HepG2 (cell line): ENCODE measurements at regions not wholly inside any gene's neighbourhood (a gene's known extent, or its start where the extent isn't known, plus 50 kb on each side); places are given as distances from the start of the nearest gene placed in this dataset.

Experiments used
- ATAC-seq: fragments of 200-7000 bp; cut with Tn5 transposase; 3 replicates; pipeline ENCODE4 v1.9.1; 2020; ENCODE audit warnings: mild to moderate bottlenecking, moderate library complexity
- BruUV-seq: library from RNA; stranded (reverse); fragments of 400-500 nt; replicated peaks from 2 replicates; lab custom pipeline; 2021; lab: Mats Ljungman, UMichigan
- CTCF ChIA-PET: fragments of 300-600 bp; formaldehyde crosslinking; extraction: SDS; loops from one replicate; lab custom pipeline; 2021; ENCODE audit warnings: low total read pairs, inconsistent platforms, low intra/inter-chr PET ratio; lab: Yijun Ruan, JAX
- POLR2A ChIA-PET: fragments of 350-600 bp; sonication (Branson Sonifier 250); formaldehyde crosslinking; loops from one replicate; lab custom pipeline; 2020; ENCODE audit warnings: antibody characterized with exemption, inconsistent platforms; lab: Yijun Ruan, JAX
- DNase-seq: peaks from one replicate; pipeline ENCODE4 v3.0.0-alpha.2; 2015; ENCODE audit warnings: low spot score
- FAIRE-seq: peaks from 3 replicates; lab custom pipeline; 2011; peaks lifted over from hg19 to GRCh38; lab: Jason Lieb, UNC
- H2AFZ ChIP-seq: one replicate; pipeline ENCODE4 v1.6.1; 2011; ENCODE audit warnings: low read length, inconsistent platforms
- H3K27ac ChIP-seq: fragments of 300-600 bp; 3 replicates; pipeline ENCODE4 v1.8.0; 2011; ENCODE audit warnings: mixed run types, mild to moderate bottlenecking, mixed read lengths, low read length, inconsistent platforms; ENCODE audit not compliant: insufficient read depth; ENCODE audit errors: extremely low read length
- H3K27me3 ChIP-seq, 2 experiments: fragments of 200-600 bp in 1 of 2; 2 replicates in 1 of 2; 3 replicates in 1 of 2; pipeline versions ENCODE4 v1.6.0 to v1.8.0; 2011; ENCODE audit warnings: low read length in 2 of 2, mild to moderate bottlenecking in 2 of 2, moderate library complexity in 2 of 2, inconsistent platforms in 1 of 2; ENCODE audit not compliant: insufficient read depth in 2 of 2, control insufficient read depth in 1 of 2
- H3K36me3 ChIP-seq, 2 experiments: fragments of 200-600 bp in 1 of 2; replicated peaks in 1 of 2; 2 replicates in 1 of 2; 3 replicates in 1 of 2; pipeline versions ENCODE4 v1.5.1 to v1.8.0; 2011; ENCODE audit warnings: low read length in 2 of 2, inconsistent platforms in 1 of 2; ENCODE audit not compliant: insufficient read depth in 2 of 2, control insufficient read depth in 1 of 2
- H3K4me1 ChIP-seq: 2 replicates; pipeline ENCODE4 v1.5.1; 2012; ENCODE audit warnings: low read length, inconsistent platforms; ENCODE audit not compliant: insufficient read depth
- H3K4me2 ChIP-seq: 2 replicates; pipeline ENCODE4 v1.6.0; 2011; ENCODE audit warnings: low read depth, low read length, inconsistent platforms
- H3K4me3 ChIP-seq, 3 experiments: fragments of 200-600 bp in 1 of 3; sonication (generic), shearing (Covaris generic) in 1 of 3; replicated peaks in 1 of 3; 2 replicates each; pipeline ENCODE4 v1.5.1; 2011 to 2016; ENCODE audit warnings: low read length in 3 of 3, inconsistent platforms in 2 of 3, low read depth in 2 of 3, mild to moderate bottlenecking in 2 of 3, control low read depth in 1 of 3, mixed read lengths in 1 of 3; ENCODE audit not compliant: insufficient read depth in 1 of 3
- H3K79me2 ChIP-seq: one replicate; pipeline ENCODE4 v1.6.1; 2011; ENCODE audit warnings: low read length, inconsistent platforms; ENCODE audit not compliant: insufficient read depth
- H3K9ac ChIP-seq: 2 replicates; pipeline ENCODE4 v1.6.0; 2011; ENCODE audit warnings: mild to moderate bottlenecking, low read depth, low read length, inconsistent platforms; ENCODE audit not compliant: insufficient read depth
- H3K9me3 ChIP-seq: 2 replicates; pipeline ENCODE4 v1.5.1; 2012; ENCODE audit warnings: mild to moderate bottlenecking, low read length
- H4K20me1 ChIP-seq: 2 replicates; pipeline ENCODE4 v1.6.0; 2011; ENCODE audit warnings: inconsistent platforms, mild to moderate bottlenecking, low read length, moderate library complexity; ENCODE audit not compliant: insufficient read depth
- KLF11 ChIP-seq: IDR thresholded peaks from 2 replicates; pipeline ENCODE4 v1.6.1; 2016; ENCODE audit warnings: missing compliant biosample characterization
- NPAS2 ChIP-seq: sonication (generic); formaldehyde crosslinking; IDR thresholded peaks from 2 replicates; pipeline ENCODE4 v1.8.0; 2022; ENCODE audit warnings: mild to moderate bottlenecking, missing genetic modification reagents, borderline replicate concordance
- RAD21 ChIP-seq: fragments of 450-650 bp; formaldehyde crosslinking; IDR thresholded peaks from 2 replicates; pipeline ENCODE4 v1.5.0; 2020; ENCODE audit warnings: mild to moderate bottlenecking
- RORA ChIP-seq: sonication (generic); formaldehyde crosslinking; IDR thresholded peaks from 2 replicates; pipeline ENCODE4 v1.5.0; 2020; ENCODE audit warnings: mild to moderate bottlenecking, missing genetic modification reagents, moderate library complexity
- ZC3H4 ChIP-seq: sonication (generic); formaldehyde crosslinking; IDR thresholded peaks from 2 replicates; pipeline ENCODE4 v1.4.0; 2020; ENCODE audit warnings: missing genetic modification reagents, borderline replicate concordance
- ZFYVE20 ChIP-seq: sonication (generic); formaldehyde crosslinking; IDR thresholded peaks from 2 replicates; pipeline ENCODE4 v1.8.0; 2023; ENCODE audit warnings: low read depth, mild to moderate bottlenecking, moderate library complexity, missing genetic modification reagents, borderline replicate concordance
- ZNF30 ChIP-seq: sonication (generic); formaldehyde crosslinking; IDR thresholded peaks from 2 replicates; pipeline ENCODE4 v1.5.0; 2020; ENCODE audit warnings: mild to moderate bottlenecking, missing genetic modification reagents
- ZNF335 ChIP-seq: sonication (generic); formaldehyde crosslinking; IDR thresholded peaks from 2 replicates; pipeline ENCODE4 v1.4.0; 2020; ENCODE audit warnings: missing genetic modification reagents
- ZNF350 ChIP-seq: sonication (generic); formaldehyde crosslinking; IDR thresholded peaks from 2 replicates; pipeline ENCODE4 v1.4.0; 2020; ENCODE audit warnings: mild to moderate bottlenecking, low read depth, missing genetic modification reagents, borderline replicate concordance
- ZNF564 ChIP-seq: sonication (generic); formaldehyde crosslinking; IDR thresholded peaks from 2 replicates; pipeline ENCODE4 v1.8.1; 2023; ENCODE audit warnings: mild to moderate bottlenecking, missing genetic modification reagents
- ZNF570 ChIP-seq: sonication (generic); formaldehyde crosslinking; IDR thresholded peaks from 2 replicates; pipeline ENCODE4 v1.4.0; 2020; ENCODE audit warnings: mild to moderate bottlenecking, missing genetic modification reagents, borderline replicate concordance
- ZNF660 ChIP-seq: sonication (generic); formaldehyde crosslinking; IDR thresholded peaks from 2 replicates; pipeline ENCODE4 v1.5.1; 2020; ENCODE audit warnings: mild to moderate bottlenecking, low read depth, missing genetic modification reagents, borderline replicate concordance
- WGBS: methylation state at CpG from one replicate; pipeline ENCODE4 v1.1.6; 2017; ENCODE audit warnings: low lambda C conversion rate; 5-methylcytosine and 5-hydroxymethylcytosine counted together
- in situ Hi-C: cut with HindIII; loops from 2 replicates; pipeline ENCODE4 v1.10.0; 2017; ENCODE audit warnings: low pct_unique_long_range_greater_than_20kb; ENCODE audit not compliant: extremely low pct_ligation_motif_present
- intact Hi-C: fragments of 100-400 bp; cut with micrococcal nuclease; formaldehyde crosslinking; loops from one replicate; pipeline ENCODE4 v1.10.0; 2022; ENCODE audit not compliant: unreplicated experiment
- TF ChIP-seq, protein P1 (sequence below): sonication (generic); formaldehyde crosslinking; IDR thresholded peaks from 2 replicates; pipeline ENCODE4 v1.4.0; 2020; ENCODE audit warnings: missing genetic modification reagents
- TF ChIP-seq, protein P2 (sequence below): sonication (generic); formaldehyde crosslinking; IDR thresholded peaks from 2 replicates; pipeline ENCODE4 v1.8.1; 2022; ENCODE audit warnings: low read depth, mild to moderate bottlenecking, missing genetic modification reagents
- TF ChIP-seq, protein P3 (sequence below): sonication (generic); formaldehyde crosslinking; IDR thresholded peaks from 2 replicates; pipeline ENCODE4 v1.4.0; 2020; ENCODE audit warnings: mild to moderate bottlenecking, missing genetic modification reagents
- TF ChIP-seq, protein P4 (sequence below): sonication (generic); formaldehyde crosslinking; IDR thresholded peaks from 2 replicates; pipeline ENCODE4 v1.8.1; 2023; ENCODE audit warnings: mild to moderate bottlenecking, missing genetic modification reagents, borderline replicate concordance

DNA sequence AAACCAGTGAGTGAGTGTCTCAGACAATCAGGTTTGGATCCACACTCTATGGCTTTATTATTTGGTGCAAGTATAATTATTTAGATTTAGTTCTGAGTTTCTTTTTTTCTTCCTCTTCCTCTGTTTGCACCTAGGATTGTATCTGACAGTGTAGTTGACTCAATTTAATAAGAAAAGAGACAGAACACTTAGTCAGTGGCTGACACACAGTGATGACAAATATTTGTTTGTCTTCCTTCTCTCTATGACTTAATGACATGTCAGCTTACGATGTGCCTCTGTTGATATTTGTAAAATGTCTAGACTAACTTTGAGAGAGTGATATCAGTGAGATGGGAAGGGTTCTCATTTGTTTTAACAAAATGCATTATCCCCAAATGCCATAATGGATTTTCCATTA lies 129.5 kb upstream of the SLC10A2 start:
- no peaks in the 10 kb centered on the region for H3K9me3 ChIP-seq
- H3K79me2 ChIP-seq: no peaks in the 10 kb centered on the region
- in situ Hi-C loops (no loop called here), intact Hi-C loops (no loop called here)
- FAIRE-seq (no peak), DNase-seq (no peak), ATAC-seq (no peak)
- H3K36me3 ChIP-seq: no peaks in the 10 kb centered on the region
- POLR2A ChIA-PET: no interaction called here
- H3K4me1 ChIP-seq: peaks cover 17% of the 10 kb centered on the region
- CTCF ChIA-PET: no interaction called here
- no peak overlapping the region for H2AFZ ChIP-seq
- no peak overlapping the region for H3K27ac ChIP-seq
- no peaks in the 10 kb centered on the region for H4K20me1 ChIP-seq
- H3K27me3 ChIP-seq: no peaks in the 10 kb centered on the region
- H3K4me3 ChIP-seq: no peak overlapping the region
- 3% methylated on average over 1 of the region's 1 CpG for WGBS
- BruUV-seq: no TSS peak
- H3K9ac ChIP-seq: no peak overlapping the region
- H3K4me2 ChIP-seq: no peak overlapping the region
- no peak for TF ChIP-seq NPAS2 (CRISPR knock-in tag)
- no peak for TF ChIP-seq ZFYVE20
- TF ChIP-seq, protein P1, sequence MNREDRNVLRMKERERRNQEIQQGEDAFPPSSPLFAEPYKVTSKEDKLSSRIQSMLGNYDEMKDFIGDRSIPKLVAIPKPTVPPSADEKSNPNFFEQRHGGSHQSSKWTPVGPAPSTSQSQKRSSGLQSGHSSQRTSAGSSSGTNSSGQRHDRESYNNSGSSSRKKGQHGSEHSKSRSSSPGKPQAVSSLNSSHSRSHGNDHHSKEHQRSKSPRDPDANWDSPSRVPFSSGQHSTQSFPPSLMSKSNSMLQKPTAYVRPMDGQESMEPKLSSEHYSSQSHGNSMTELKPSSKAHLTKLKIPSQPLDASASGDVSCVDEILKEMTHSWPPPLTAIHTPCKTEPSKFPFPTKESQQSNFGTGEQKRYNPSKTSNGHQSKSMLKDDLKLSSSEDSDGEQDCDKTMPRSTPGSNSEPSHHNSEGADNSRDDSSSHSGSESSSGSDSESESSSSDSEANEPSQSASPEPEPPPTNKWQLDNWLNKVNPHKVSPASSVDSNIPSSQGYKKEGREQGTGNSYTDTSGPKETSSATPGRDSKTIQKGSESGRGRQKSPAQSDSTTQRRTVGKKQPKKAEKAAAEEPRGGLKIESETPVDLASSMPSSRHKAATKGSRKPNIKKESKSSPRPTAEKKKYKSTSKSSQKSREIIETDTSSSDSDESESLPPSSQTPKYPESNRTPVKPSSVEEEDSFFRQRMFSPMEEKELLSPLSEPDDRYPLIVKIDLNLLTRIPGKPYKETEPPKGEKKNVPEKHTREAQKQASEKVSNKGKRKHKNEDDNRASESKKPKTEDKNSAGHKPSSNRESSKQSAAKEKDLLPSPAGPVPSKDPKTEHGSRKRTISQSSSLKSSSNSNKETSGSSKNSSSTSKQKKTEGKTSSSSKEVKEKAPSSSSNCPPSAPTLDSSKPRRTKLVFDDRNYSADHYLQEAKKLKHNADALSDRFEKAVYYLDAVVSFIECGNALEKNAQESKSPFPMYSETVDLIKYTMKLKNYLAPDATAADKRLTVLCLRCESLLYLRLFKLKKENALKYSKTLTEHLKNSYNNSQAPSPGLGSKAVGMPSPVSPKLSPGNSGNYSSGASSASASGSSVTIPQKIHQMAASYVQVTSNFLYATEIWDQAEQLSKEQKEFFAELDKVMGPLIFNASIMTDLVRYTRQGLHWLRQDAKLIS (CRISPR knock-in tag): no peak
- TF ChIP-seq RAD21 (CRISPR knock-in tag): no peak
- no peak for TF ChIP-seq ZNF570 (CRISPR knock-in tag)
- TF ChIP-seq ZNF350: no peak
- TF ChIP-seq ZNF660 (CRISPR knock-in tag): no peak
- TF ChIP-seq, protein P2, sequence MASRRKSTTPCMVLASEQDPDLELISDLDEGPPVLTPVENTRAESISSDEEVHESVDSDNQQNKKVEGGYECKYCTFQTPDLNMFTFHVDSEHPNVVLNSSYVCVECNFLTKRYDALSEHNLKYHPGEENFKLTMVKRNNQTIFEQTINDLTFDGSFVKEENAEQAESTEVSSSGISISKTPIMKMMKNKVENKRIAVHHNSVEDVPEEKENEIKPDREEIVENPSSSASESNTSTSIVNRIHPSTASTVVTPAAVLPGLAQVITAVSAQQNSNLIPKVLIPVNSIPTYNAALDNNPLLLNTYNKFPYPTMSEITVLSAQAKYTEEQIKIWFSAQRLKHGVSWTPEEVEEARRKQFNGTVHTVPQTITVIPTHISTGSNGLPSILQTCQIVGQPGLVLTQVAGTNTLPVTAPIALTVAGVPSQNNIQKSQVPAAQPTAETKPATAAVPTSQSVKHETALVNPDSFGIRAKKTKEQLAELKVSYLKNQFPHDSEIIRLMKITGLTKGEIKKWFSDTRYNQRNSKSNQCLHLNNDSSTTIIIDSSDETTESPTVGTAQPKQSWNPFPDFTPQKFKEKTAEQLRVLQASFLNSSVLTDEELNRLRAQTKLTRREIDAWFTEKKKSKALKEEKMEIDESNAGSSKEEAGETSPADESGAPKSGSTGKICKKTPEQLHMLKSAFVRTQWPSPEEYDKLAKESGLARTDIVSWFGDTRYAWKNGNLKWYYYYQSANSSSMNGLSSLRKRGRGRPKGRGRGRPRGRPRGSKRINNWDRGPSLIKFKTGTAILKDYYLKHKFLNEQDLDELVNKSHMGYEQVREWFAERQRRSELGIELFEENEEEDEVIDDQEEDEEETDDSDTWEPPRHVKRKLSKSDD (CRISPR knock-in tag): no peak
- no peak for TF ChIP-seq ZNF564 (CRISPR knock-in tag)
- TF ChIP-seq ZNF30 (CRISPR knock-in tag): no peak
- no peak for TF ChIP-seq KLF11 (CRISPR knock-in tag)
- no peak for TF ChIP-seq ZC3H4 (CRISPR knock-in tag)
- TF ChIP-seq, protein P3, sequence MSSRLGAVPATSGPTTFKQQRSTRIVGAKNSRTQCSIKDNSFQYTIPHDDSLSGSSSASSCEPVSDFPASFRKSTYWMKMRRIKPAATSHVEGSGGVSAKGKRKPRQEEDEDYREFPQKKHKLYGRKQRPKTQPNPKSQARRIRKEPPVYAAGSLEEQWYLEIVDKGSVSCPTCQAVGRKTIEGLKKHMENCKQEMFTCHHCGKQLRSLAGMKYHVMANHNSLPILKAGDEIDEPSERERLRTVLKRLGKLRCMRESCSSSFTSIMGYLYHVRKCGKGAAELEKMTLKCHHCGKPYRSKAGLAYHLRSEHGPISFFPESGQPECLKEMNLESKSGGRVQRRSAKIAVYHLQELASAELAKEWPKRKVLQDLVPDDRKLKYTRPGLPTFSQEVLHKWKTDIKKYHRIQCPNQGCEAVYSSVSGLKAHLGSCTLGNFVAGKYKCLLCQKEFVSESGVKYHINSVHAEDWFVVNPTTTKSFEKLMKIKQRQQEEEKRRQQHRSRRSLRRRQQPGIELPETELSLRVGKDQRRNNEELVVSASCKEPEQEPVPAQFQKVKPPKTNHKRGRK (CRISPR knock-in tag): no peak
- no peak for TF ChIP-seq RORA (CRISPR knock-in tag)
- TF ChIP-seq, protein P4, sequence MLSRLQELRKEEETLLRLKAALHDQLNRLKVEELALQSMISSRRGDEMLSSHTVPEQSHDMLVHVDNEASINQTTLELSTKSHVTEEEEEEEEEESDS (CRISPR knock-in tag): no peak
- no peak for TF ChIP-seq ZNF335
